Mucosa of stomach (tissue), 1 donor: ENCODE measurements at regions not wholly inside any gene's neighbourhood (a gene's known extent, or its start where the extent isn't known, plus 50 kb on each side); places are given as distances from the start of the nearest gene placed in this dataset.

Experiments used
- H3K27me3 ChIP-seq: one replicate; pipeline ENCODE4 v1.7.0; 2013; ENCODE audit warnings: mild to moderate bottlenecking, low read length; ENCODE audit not compliant: control insufficient read depth, insufficient read depth
- H3K36me3 ChIP-seq: one replicate; pipeline ENCODE4 v1.7.0; 2013; ENCODE audit warnings: low read length; ENCODE audit not compliant: control insufficient read depth, insufficient read depth
- H3K4me1 ChIP-seq: one replicate; pipeline ENCODE4 v1.7.0; 2013; ENCODE audit warnings: mild to moderate bottlenecking, low read length; ENCODE audit not compliant: control insufficient read depth, insufficient read depth
- H3K4me3 ChIP-seq: one replicate; pipeline ENCODE4 v1.7.0; 2013; ENCODE audit warnings: low read length
- H3K9ac ChIP-seq: one replicate; pipeline ENCODE4 v1.7.0; 2013; ENCODE audit warnings: mild to moderate bottlenecking, low read length, moderate library complexity
- H3K9me3 ChIP-seq: one replicate; pipeline ENCODE4 v1.7.0; 2013; ENCODE audit warnings: mild to moderate bottlenecking, low read length, moderate library complexity; ENCODE audit not compliant: control insufficient read depth
- donor health status: Pancreatic carcinoma.

DNA sequence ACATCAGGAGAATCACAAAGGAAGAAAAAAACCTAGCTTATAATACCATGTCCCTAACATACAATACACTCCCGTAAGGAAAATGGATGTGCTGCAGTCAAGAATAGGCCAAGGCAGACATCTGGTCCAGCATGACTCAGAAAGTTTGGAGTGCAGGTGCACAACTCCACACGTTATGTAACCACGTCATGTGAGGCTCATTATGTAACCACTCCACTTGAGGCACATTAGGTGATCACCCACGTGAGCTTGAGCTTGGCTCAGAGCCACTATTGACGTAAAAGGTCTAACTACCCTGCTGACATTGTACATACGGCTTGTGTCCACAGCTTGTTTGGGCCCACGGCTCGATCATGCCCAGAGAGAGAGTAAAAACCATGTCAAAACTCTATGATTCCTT lies 99.8 kb upstream of the C1orf21 start:
- Histone ChIP-seq H3K9me3 (no peaks in the 10 kb centered on the region), H3K36me3 (no peaks in the 10 kb centered on the region), H3K27me3 (no peaks in the 10 kb centered on the region), H3K4me3 (no peak overlapping the region), H3K4me1 (no peaks in the 10 kb centered on the region), H3K9ac (no peak overlapping the region)

DNA sequence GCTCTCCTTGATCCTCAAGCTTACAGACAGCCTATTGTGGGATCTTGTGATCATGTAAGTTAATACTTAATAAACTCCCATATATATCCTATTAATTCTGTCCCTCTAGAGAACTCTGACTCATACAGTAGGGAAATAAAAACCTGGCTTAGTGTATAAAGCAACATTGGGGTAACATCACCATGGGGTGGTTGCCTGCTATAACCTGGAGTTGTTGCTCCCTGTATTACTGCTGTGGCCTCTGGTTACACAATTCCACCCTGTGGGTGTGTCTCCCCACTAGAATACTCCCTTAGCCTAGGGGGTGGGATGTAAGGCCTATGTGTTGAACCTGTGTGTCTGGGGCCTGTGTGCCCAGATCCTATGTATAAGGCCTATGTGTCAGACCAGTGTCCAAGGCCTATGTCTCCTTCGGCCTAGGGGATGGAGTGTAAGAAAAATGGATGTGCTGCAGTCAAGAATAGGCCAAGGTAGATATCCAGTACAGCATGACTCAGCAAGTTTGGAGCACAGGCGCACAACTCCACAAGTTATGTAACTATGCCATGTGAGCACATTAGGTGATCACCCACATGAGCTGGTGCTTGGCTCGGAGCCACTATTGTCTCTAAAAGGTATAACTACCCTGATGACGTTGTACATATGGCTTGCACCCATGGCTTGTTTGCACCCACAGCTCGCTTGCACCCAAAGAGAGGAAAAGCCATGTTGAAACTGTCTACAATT lies 96.8 kb upstream of the C1orf21 start:
- Histone ChIP-seq H3K36me3 (no peaks in the 10 kb centered on the region), H3K4me3 (no peak overlapping the region), H3K4me1 (no peaks in the 10 kb centered on the region), H3K27me3 (no peaks in the 10 kb centered on the region), H3K9ac (no peak overlapping the region), H3K9me3 (no peaks in the 10 kb centered on the region)

GRCh38 chr1:184291701-184292100 lies 95.1 kb upstream of the C1orf21 start:
- no peak overlapping the region for H3K9ac ChIP-seq
- H3K9me3 ChIP-seq = no peaks in the 10 kb centered on the region
- no peak overlapping the region for H3K4me3 ChIP-seq
- H3K27me3 ChIP-seq = no peaks in the 10 kb centered on the region
- no peaks in the 10 kb centered on the region for H3K36me3 ChIP-seq
- no peaks in the 10 kb centered on the region for H3K4me1 ChIP-seq

DNA sequence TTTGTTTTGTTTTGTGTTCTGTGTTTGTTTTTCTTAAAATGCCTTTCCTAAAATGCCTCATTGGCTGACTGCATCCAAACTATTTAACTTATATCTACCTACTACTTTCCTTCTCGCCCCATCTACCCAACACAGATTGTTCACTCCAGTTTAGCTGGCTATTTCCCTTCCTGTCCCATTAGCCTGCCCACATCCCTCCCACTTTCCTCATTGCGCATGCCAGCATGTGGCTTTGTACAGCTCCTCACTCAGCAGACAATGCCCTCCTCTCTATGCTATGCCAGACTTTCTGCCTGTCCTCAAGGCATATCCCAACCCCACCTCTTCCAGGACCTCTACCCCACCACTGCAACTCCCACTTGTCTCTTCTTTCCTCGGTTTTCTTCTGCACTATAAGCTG lies 94.7 kb upstream of the C1orf21 start:
- Histone ChIP-seq H3K9me3 (no peaks in the 10 kb centered on the region), H3K27me3 (no peaks in the 10 kb centered on the region), H3K36me3 (no peaks in the 10 kb centered on the region), H3K9ac (no peak overlapping the region), H3K4me3 (no peak overlapping the region), H3K4me1 (peaks cover 4% of the 10 kb centered on the region)

GRCh38 chr1:184294101-184294500 lies 92.7 kb upstream of the C1orf21 start:
- no peaks in the 10 kb centered on the region for H3K36me3 ChIP-seq
- no peaks in the 10 kb centered on the region for H3K9me3 ChIP-seq
- no peaks in the 10 kb centered on the region for H3K27me3 ChIP-seq

DNA sequence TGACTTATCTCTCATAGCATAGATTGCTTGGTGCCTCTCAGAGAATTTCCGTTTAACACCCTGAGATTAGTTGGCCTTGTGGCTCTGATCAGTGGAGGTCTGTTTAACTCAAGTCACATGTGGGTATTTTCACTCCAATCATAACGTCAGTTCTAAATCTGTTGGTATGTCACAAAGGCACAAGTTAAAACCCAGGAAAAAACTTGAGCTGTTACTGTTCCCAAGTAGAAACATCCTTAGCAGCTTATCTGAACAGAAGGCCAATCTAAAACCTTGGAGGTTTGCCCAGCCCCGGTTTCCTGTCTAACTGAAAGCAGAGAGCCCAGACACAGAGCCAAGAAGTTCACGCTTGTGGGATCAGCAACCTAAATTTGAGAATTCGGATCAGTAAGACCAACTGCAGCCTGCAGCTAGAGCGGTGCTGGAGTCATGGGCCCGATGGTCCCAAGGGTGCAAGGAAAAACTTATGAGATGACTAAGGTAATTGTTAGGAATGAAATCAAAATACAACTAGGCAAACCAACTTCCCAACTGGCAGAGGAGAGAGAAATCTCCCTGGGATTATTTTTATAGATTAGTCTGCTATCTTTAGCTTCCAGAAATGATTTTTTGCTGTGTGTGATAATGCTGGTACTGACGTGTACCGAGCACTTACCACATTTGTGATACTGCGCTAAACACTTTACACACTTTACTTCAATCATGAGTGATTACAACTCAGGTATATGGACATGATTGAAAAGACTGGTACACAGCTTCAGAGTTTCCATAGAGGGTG lies 90.2 kb upstream of the C1orf21 start:
- Histone ChIP-seq H3K9me3 (no peaks in the 10 kb centered on the region), H3K4me1 (peaks cover 4% of the 10 kb centered on the region), H3K27me3 (no peaks in the 10 kb centered on the region), H3K36me3 (no peaks in the 10 kb centered on the region), H3K4me3 (no peak overlapping the region), H3K9ac (no peak overlapping the region)

More at GRCh38 chr1:184294101-184294500, 92.7 kb upstream of the C1orf21 start:
- Histone ChIP-seq H3K4me1 (peaks cover 4% of the 10 kb centered on the region), H3K9ac (no peak overlapping the region), H3K4me3 (no peak overlapping the region)

GRCh38 chr1:184297244-184297750 lies 89.5 kb upstream of the C1orf21 start:
- no peak overlapping the region for H3K9ac ChIP-seq
- H3K27me3 ChIP-seq = no peaks in the 10 kb centered on the region
- no peaks in the 10 kb centered on the region for H3K36me3 ChIP-seq
- no peak overlapping the region for H3K4me3 ChIP-seq
- H3K4me1 ChIP-seq = peaks cover 4% of the 10 kb centered on the region
- H3K9me3 ChIP-seq = no peaks in the 10 kb centered on the region

DNA sequence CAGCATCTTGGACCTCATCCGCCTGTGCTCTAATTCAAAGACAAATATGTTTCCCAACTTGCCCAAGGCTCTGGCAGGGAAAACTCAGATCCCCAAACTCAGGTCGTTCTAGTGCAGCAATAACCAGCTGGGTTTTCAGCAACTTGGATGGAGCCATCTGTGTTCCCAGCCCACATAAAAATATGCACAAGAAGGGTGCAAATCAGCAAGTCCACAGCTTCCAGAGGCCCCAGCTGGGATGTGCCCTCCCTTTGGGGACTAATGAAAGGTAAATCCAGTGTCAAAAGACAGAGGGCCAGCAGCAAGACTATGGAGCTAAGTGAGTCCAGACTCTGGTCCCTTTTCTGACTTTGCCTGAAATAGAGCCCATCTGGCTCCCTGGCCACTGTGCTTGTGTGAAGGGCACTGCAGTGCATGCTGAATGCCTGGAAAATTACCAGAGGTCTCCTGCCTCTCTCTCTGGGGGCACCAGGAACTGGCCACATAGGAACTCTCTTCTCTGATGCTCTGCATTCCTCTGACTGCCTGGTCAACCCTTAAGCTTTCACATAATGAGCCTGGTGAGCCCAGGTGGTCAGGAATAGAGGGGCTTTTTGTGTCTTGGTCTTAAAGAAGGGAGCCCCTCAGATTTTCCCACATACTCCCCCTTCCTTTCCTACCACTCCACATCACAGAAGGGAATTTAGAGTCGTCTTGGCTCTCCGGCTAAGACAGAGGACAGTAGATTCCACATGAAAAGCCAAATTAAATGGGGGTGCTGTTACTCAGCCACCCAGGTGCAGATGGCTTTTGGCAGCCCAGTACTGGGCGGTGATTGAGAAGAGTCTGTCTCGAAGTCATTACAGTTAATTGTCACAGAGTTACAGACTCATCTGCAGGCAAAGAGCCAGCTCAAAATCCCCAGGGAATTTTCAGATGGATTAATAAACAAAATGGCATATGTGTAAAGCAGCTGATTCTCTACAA lies 88.1 kb upstream of the C1orf21 start:
- H3K9me3 ChIP-seq = no peaks in the 10 kb centered on the region
- H3K4me3 ChIP-seq = no peak overlapping the region
- no peaks in the 10 kb centered on the region for H3K27me3 ChIP-seq
- H3K9ac ChIP-seq = no peak overlapping the region
- H3K4me1 ChIP-seq = peaks cover 4% of the 10 kb centered on the region
- H3K36me3 ChIP-seq = no peaks in the 10 kb centered on the region

GRCh38 chr1:184299406-184299790 lies 87.4 kb upstream of the C1orf21 start:
- H3K4me3 ChIP-seq = no peak overlapping the region
- H3K4me1 ChIP-seq = peaks cover 4% of the 10 kb centered on the region
- H3K27me3 ChIP-seq = no peaks in the 10 kb centered on the region
- no peak overlapping the region for H3K9ac ChIP-seq
- no peaks in the 10 kb centered on the region for H3K36me3 ChIP-seq
- no peaks in the 10 kb centered on the region for H3K9me3 ChIP-seq

DNA sequence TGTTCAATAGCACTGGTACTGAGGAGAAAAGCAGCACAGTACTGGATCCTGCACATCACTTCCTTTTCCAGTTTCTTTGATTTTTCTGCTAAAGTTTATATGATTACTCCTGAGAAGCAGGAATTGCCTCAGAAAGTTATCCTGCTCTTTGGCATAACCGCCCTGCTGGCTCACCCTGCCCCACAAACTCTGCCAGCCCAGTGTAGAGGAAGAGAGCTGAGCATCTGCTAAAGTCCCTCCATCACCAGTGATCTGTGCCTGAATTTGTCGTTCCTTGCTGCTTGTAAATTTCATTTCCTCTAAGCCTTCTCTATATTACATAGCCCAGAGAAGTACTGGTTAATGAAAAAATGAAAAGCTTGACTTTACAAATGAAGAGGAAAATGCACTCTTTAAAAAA lies 87.0 kb upstream of the C1orf21 start:
- no peaks in the 10 kb centered on the region for H3K27me3 ChIP-seq
- no peak overlapping the region for H3K9ac ChIP-seq

DNA sequence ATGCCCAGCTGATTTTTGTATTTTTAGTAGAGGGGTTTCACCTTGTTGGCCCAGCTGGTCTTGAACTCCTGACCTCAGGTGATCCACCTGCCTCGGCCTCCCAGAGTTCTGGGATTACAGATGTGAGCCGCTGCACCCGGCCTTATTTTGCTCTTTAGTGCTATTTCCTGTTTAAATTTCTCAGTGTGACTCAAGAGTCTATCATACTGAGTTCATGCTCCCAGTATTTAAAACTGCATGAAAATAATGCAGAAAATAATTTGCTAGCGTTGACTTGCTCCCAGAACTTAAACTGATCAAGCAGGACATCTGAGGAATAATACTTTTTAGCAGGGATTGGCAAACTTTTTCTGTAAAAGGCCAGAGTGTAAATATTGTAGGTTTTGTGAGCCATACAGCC lies 86.4 kb upstream of the C1orf21 start:
- no peak overlapping the region for H3K9ac ChIP-seq
- no peak overlapping the region for H3K4me3 ChIP-seq
- no peaks in the 10 kb centered on the region for H3K9me3 ChIP-seq
- H3K36me3 ChIP-seq = no peaks in the 10 kb centered on the region
- peaks cover 4% of the 10 kb centered on the region for H3K4me1 ChIP-seq
- no peaks in the 10 kb centered on the region for H3K27me3 ChIP-seq

More for the DNA sequence above, 87.0 kb upstream of the C1orf21 start:
- Histone ChIP-seq H3K36me3 (no peaks in the 10 kb centered on the region), H3K4me3 (no peak overlapping the region), H3K9me3 (no peaks in the 10 kb centered on the region), H3K4me1 (peaks cover 4% of the 10 kb centered on the region)
